Loucy (cell line): ENCODE measurements at regions not wholly inside any gene's neighbourhood (a gene's known extent, or its start where the extent isn't known, plus 50 kb on each side); places are given as distances from the start of the nearest gene placed in this dataset.
A peak's percentile ranks its signal among the peaks of the same experiment; 100 is the strongest.

Experiments
- H2AFZ ChIP-seq: fragments of 200-600 bp; sonication (generic); 2 replicates; pipeline ENCODE4 v1.6.0; 2016; ENCODE audit warnings: antibody characterized with exemption, mild to moderate bottlenecking, low read length, moderate library complexity
- H3F3A ChIP-seq: fragments of 200-600 bp; 2 replicates; pipeline ENCODE4 v1.6.0; 2016; ENCODE audit warnings: antibody characterized with exemption, low read depth, mild to moderate bottlenecking
- H3K27me3 ChIP-seq: fragments of 200-600 bp; sonication (generic); 2 replicates; pipeline ENCODE4 v1.6.1; 2014; ENCODE audit warnings: low read length, mild to moderate bottlenecking; ENCODE audit not compliant: insufficient read depth, poor library complexity, severe bottlenecking
- H3K36me3 ChIP-seq: fragments of 200-600 bp; sonication (generic); 2 replicates; pipeline ENCODE4 v1.6.1; 2016; ENCODE audit warnings: low read length; ENCODE audit not compliant: insufficient read depth
- H3K4me1 ChIP-seq: fragments of 200-600 bp; sonication (generic); 2 replicates; pipeline ENCODE4 v1.5.1; 2014; ENCODE audit warnings: low read length, mild to moderate bottlenecking; ENCODE audit not compliant: insufficient read depth, poor library complexity, severe bottlenecking
- H3K4me2 ChIP-seq: fragments of 200-600 bp; sonication (generic); 2 replicates; pipeline ENCODE4 v1.6.0; 2014; ENCODE audit warnings: antibody characterized with exemption, low read length, low read depth, mild to moderate bottlenecking; ENCODE audit not compliant: poor library complexity, severe bottlenecking
- H3K4me3 ChIP-seq: fragments of 200-600 bp; sonication (generic); 2 replicates; pipeline ENCODE4 v1.5.1; 2014; ENCODE audit warnings: low read length, mild to moderate bottlenecking, mixed read lengths; ENCODE audit not compliant: poor library complexity, severe bottlenecking
- H3K79me2 ChIP-seq: fragments of 200-600 bp; sonication (generic); 2 replicates; pipeline ENCODE4 v1.6.1; 2014; ENCODE audit warnings: low read length; ENCODE audit not compliant: insufficient read depth
- H3K9ac ChIP-seq: fragments of 200-600 bp; sonication (generic); 2 replicates; pipeline ENCODE4 v1.6.0; 2014; ENCODE audit warnings: mild to moderate bottlenecking, low read depth, low read length, moderate library complexity; ENCODE audit not compliant: poor library complexity, severe bottlenecking
- H3K9me2 ChIP-seq: fragments of 200-600 bp; sonication (generic); replicated peaks from 2 replicates; pipeline ENCODE4 v1.6.1; 2016; ENCODE audit warnings: low read depth, low read length, mixed read lengths
- H3K9me3 ChIP-seq: fragments of 200-600 bp; sonication (generic); 2 replicates; pipeline ENCODE4 v1.6.1; 2014; ENCODE audit warnings: mild to moderate bottlenecking, antibody characterized with exemption, low read length, low read depth; ENCODE audit not compliant: insufficient read depth
- H4K20me1 ChIP-seq: fragments of 200-600 bp; sonication (generic); 2 replicates; pipeline ENCODE4 v1.6.0; 2014; ENCODE audit warnings: antibody characterized with exemption, low read length, mild to moderate bottlenecking; ENCODE audit not compliant: insufficient read depth, poor library complexity, severe bottlenecking
- CTCF ChIP-seq: fragments of 200-600 bp; sonication (generic); conservative IDR thresholded peaks from 2 replicates; pipeline ENCODE4 v1.5.1; 2014; ENCODE audit warnings: mild to moderate bottlenecking, antibody characterized with exemption, low read length
- EZH2phosphoT487 ChIP-seq: fragments of 200-600 bp; IDR thresholded peaks from 2 replicates; pipeline ENCODE4 v1.6.1; 2018; ENCODE audit warnings: antibody characterized with exemption, mild to moderate bottlenecking, moderate library complexity, borderline replicate concordance

GRCh38 chr14:49019467-49020115, 566.6 kb downstream of the RPS29 start:
- Histone ChIP-seq H3K4me2 (peak overlapping the region; percentile 56), H3K79me2 (no peaks in the 10 kb centered on the region), H3K27me3 (no peaks in the 10 kb centered on the region), H3K4me3 (peak overlapping the region; percentile 32), H3K4me1 (peaks cover 29% of the 10 kb centered on the region), H3K9me3 (no peaks in the 10 kb centered on the region), H4K20me1 (no peaks in the 10 kb centered on the region), H3F3A (no peaks in the 10 kb centered on the region), H3K9me2 (no peaks in the 10 kb centered on the region), H3K36me3 (no peaks in the 10 kb centered on the region), H3K9ac (peak overlapping the region; percentile 16), H2AFZ (peak overlapping the region; percentile 19; the same call in 1 of the 2 replicates)
- TF ChIP-seq EZH2phosphoT487 (no peak), CTCF (no peak)

GRCh38 chr14:49017447-49017846, 568.7 kb downstream of the RPS29 start:
- H3K4me3 ChIP-seq = no peak overlapping the region
- H2AFZ ChIP-seq = no peak overlapping the region
- H3K79me2 ChIP-seq = no peaks in the 10 kb centered on the region
- no peaks in the 10 kb centered on the region for H3F3A ChIP-seq
- H3K27me3 ChIP-seq = no peaks in the 10 kb centered on the region
- H3K9me3 ChIP-seq = no peaks in the 10 kb centered on the region
- no peaks in the 10 kb centered on the region for H4K20me1 ChIP-seq
- no peak overlapping the region for H3K9ac ChIP-seq
- H3K9me2 ChIP-seq = no peaks in the 10 kb centered on the region
- H3K4me1 ChIP-seq = peaks cover 38% of the 10 kb centered on the region
- TF ChIP-seq CTCF (no peak), EZH2phosphoT487 (no peak)
- H3K36me3 ChIP-seq = no peaks in the 10 kb centered on the region
- H3K4me2 ChIP-seq = no peak overlapping the region

GRCh38 chr14:49016381-49016780, 569.8 kb downstream of the RPS29 start:
- H3F3A ChIP-seq = no peaks in the 10 kb centered on the region
- no peak overlapping the region for H2AFZ ChIP-seq
- H3K79me2 ChIP-seq = no peaks in the 10 kb centered on the region
- H3K4me2 ChIP-seq = no peak overlapping the region
- H3K36me3 ChIP-seq = no peaks in the 10 kb centered on the region
- no peaks in the 10 kb centered on the region for H4K20me1 ChIP-seq
- H3K27me3 ChIP-seq = no peaks in the 10 kb centered on the region
- H3K9me2 ChIP-seq = no peaks in the 10 kb centered on the region
- H3K9me3 ChIP-seq = no peaks in the 10 kb centered on the region
- H3K4me1 ChIP-seq = peaks cover 35% of the 10 kb centered on the region
- no peak overlapping the region for H3K4me3 ChIP-seq
- H3K9ac ChIP-seq = no peak overlapping the region
- no peak for TF ChIP-seq CTCF
- TF ChIP-seq EZH2phosphoT487 = no peak
